ENCODE measurements at regions not wholly inside any gene's neighbourhood (a gene's known extent, or its start where the extent isn't known, plus 50 kb on each side); places are given as distances from the start of the nearest gene placed in this dataset.

DNA sequence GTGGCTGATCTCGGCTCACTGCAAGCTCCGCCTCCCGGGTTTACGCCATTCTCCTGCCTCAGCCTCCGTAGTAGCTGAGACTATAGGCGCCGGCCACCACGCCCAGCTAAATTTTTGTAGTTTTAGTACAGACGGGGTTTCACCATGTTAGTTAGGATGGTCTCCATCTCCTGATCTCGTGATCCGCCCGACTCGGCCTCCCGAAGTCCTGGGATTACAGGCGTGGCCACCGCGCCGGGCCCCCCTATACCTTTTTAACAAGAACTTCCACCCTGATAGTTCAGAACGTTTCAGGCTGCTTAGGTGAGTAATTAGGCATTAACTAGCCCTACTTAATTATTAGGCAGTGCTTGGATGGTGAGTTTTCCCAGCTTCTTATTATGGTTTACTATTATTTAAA lies 552.5 kb downstream of the BCKDHB start (continued):
- TF ChIP-seq, protein P1, sequence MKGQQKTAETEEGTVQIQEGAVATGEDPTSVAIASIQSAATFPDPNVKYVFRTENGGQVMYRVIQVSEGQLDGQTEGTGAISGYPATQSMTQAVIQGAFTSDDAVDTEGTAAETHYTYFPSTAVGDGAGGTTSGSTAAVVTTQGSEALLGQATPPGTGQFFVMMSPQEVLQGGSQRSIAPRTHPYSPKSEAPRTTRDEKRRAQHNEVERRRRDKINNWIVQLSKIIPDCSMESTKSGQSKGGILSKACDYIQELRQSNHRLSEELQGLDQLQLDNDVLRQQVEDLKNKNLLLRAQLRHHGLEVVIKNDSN (IDR thresholded peaks at IDR 0.05; ENCODE audit: borderline replicate concordance, extremely low read length, insufficient read depth, low read depth, low read length) = no peak

GRCh38 chr6:80647156-80647555 lies 540.7 kb downstream of the BCKDHB start:
- SMC1A ChIA-PET (ENCODE audit: uncharacterized antibody, unreplicated experiment) = interaction anchor here (0.7 kb wide), 1 partner anchor 19 kb away, joined by 3 read pairs; no protein-coding TSS in a partner anchor
- Histone ChIP-seq H3K4me3 (no peak overlapping the region), H2AFZ (ENCODE audit: control insufficient read depth, low read depth, low read length) (no peak overlapping the region), H3K27me3 (replicated peaks in 1 of 2; ENCODE audit: control insufficient read depth in 2 of 2, insufficient read depth in 2 of 2, low read length in 1 of 2) (no peaks in the 10 kb centered on the region), H4K20me1 (ENCODE audit: control insufficient read depth, insufficient read depth) (no peaks in the 10 kb centered on the region), H3K4me1 (ENCODE audit: control insufficient read depth, insufficient read depth, low read length) (no peaks in the 10 kb centered on the region), H3K36me3 (ENCODE audit: control insufficient read depth in 2 of 2, insufficient read depth in 2 of 2, low read length in 1 of 2) (no peaks in the 10 kb centered on the region), H3K9ac (ENCODE audit: control insufficient read depth, insufficient read depth, low read length) (no peak overlapping the region), H3K79me2 (ENCODE audit: control insufficient read depth, insufficient read depth, low read length) (no peaks in the 10 kb centered on the region), H3K4me2 (ENCODE audit: control insufficient read depth, insufficient read depth) (no peak overlapping the region), H3K27ac (ENCODE audit: control insufficient read depth, insufficient read depth) (no peak overlapping the region), H3K9me3 (replicated peaks; ENCODE audit: control insufficient read depth, insufficient read depth, low read length) (no peaks in the 10 kb centered on the region)
- TF ChIP-seq RFX5 (IDR thresholded peaks at IDR 0.05; ENCODE audit: low read depth, low read length) (no peak), PAX5 (IDR thresholded peaks at IDR 0.05; ENCODE audit: borderline replicate concordance, low read depth, low read length) (no peak), YBX1 (IDR thresholded peaks at IDR 0.05) (no peak), TARDBP (IDR thresholded peaks at IDR 0.05; ENCODE audit: borderline replicate concordance) (no peak), ESRRA (IDR thresholded peaks at IDR 0.05; ENCODE audit: low read length) (no peak), FOS (IDR thresholded peaks at IDR 0.05; ENCODE audit: borderline replicate concordance, extremely low read depth, insufficient read length) (no peak)
- no peak for DNase-seq (ENCODE audit: low read depth, low spot score)
- intact Hi-C loops (cut with micrococcal nuclease; ENCODE audit: unreplicated experiment) = no loop called here
- WGBS (ENCODE audit: insufficient coverage, insufficient replicate concordance, low lambda C conversion rate, missing lambda C conversion rate) = 13% methylated on average over 4 of the region's 4 CpGs
- CTCF ChIA-PET = no interaction called here
- POLR2A ChIA-PET = no interaction called here
- RAD21 ChIA-PET (ENCODE audit: unreplicated experiment) = no interaction called here
- BruUV-seq (replicated peaks) = no TSS peak
- no peak for ATAC-seq
- in situ Hi-C loops (cut with MboI) = no loop called here
- FAIRE-seq = no peak
